NCI-H1694 (cell line): ENCODE measurements at regions not wholly inside any gene's neighbourhood (a gene's known extent, or its start where the extent isn't known, plus 50 kb on each side); places are given as distances from the start of the nearest gene placed in this dataset.

Source experiments
- DNase-seq: peaks from one replicate; lab custom pipeline; 2025; lab: John Stamatoyannopoulos, UW

GRCh38 chr5:143586781-143587362 is 183.4 kb upstream of the NR3C1 start:
- no peak for DNase-seq

DNA sequence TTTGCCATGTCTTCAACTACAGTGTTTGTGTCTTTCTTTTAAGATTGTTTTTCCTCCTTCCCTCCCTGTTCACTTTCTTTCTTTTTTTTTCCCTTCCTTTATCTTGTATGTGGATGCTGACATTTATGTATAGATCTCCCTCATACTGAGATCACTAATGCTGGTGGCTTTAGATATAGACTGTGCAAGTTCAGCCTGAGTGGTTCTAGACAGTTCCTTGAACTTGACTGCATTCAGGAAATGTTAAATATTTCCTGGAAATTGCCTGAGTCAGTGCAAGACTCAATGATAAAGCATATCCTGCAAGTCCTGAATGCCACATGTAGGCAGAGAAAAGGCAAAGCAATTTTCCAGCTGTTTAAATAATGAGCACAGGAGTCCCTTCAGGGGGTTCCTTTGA is 182.5 kb upstream of the NR3C1 start:
- no peak for DNase-seq

- no peak for DNase-seq
Measured at GRCh38 chr5:143583409-143583808, 179.9 kb upstream of the NR3C1 start.

DNA sequence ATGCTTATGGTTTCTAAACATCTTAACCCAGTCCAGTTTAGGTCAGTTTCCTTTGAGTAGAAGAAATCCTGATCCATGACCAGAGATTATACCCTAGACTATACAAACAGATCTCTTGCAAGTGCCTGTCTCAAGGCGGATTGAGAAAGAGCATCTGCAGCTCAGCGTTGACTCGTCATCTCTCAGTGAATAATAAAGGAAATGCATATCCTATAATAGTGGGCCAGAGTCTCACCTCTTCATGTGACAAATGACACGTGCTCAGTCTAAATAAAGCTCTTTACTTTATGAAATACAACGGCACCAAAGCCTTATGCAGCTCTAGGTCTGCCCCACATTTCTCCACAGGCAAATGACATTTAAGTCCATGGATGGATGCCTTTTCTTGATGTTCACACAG is 179.4 kb upstream of the NR3C1 start:
- no peak for DNase-seq

DNA sequence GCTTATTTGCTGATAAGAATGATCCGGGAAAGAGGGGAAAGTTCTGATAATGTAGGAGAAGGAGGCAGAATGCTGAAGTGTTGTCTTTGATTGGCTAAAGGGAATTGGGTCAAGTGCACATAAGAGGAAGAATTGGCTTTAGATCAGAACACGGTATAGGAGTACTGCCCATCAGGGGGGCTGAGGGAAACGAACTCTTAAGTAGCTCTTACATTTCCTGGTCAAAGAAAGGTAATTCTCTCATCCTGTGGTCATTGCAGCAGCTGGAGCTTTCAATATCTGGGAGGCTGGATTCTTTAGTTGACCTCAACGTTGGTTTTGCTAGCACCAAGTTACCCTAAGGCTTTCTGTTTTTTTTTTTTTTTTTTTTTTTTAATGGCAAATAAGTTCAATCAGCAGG is 178.7 kb upstream of the NR3C1 start:
- DNase-seq, result no peak

GRCh38 chr5:143581649-143582048 is 178.2 kb upstream of the NR3C1 start:
- DNase-seq, result no peak

DNA sequence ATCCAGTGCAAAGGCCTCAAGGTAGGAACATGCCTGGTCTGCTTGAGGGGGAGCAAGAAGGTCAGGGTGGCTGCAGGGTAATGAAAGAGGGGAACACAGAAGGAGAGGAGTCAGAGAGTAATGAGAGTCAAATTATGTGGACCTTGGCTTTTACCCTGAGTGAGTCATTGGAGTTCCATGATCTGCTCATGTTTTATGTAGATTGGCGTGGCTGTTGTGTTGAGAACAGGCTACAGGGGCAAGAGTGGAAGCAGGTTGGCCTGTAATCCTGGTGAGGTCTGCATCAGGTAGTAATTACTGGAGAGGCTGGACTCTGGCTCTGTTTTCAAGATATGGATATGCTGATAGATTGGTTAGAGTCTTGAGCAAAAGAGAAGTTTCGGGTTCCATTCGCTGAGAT is 177.7 kb upstream of the NR3C1 start:
- DNase-seq, result no peak

GRCh38 chr5:143576711-143577484 is 173.4 kb upstream of the NR3C1 start:
- DNase-seq, result no peak

GRCh38 chr5:143575286-143575685 is 171.8 kb upstream of the NR3C1 start:
- no peak for DNase-seq

GRCh38 chr5:143574236-143574635 is 170.8 kb upstream of the NR3C1 start:
- no peak for DNase-seq

- DNase-seq, result no peak
Measured at GRCh38 chr5:143573568-143574170, 170.2 kb upstream of the NR3C1 start.

- no peak for DNase-seq
Measured at GRCh38 chr5:143572671-143573070, 169.2 kb upstream of the NR3C1 start.

DNA sequence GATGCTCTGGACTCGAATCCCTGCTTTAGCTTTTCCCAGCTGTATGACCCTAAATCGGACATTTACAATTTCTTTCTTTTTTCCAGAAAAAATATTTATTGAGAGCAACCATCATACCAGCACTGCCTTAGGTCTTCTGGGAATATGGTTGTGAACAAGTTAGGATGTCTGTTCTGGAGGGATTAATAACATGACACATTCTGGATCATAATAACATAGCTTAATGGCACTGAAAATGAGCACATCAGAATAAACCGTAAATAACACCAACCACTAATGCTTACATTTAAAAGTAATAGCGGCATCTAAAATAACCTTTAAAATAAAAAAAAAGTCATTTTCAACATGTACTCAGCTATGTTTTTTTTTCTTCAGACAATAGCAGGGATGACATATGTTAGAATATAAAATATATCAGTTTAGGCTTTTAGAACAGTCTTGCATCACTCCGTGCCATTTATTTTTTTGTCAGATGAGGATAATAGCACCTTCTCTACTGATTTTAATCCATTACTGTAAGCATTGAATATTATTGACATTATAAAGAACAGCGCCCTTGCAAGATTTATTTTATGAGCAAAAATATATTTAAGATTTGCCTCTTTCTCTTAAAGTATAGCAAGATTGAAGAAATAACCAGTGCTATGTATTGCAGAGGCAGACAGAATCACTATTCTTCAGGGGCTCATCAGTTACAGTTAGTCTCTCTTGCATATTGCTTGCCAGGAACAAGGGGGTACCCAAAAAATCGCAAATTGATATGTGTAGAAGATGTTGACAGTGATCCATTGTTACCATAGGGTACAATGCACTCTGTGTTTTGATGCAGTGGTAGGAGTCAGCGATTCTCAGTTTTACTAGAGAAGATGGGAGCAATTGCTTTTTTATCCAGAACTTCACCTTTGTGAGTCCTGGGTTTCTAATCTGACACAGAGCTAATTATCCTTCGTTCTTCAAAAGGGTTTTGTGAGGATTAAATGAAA is 168.4 kb upstream of the NR3C1 start:
- no peak for DNase-seq

- no peak for DNase-seq
Measured at GRCh38 chr5:143570989-143571388, 167.5 kb upstream of the NR3C1 start.

GRCh38 chr5:143569722-143570567 is 166.5 kb upstream of the NR3C1 start:
- DNase-seq, result no peak

GRCh38 chr5:143569213-143569701 is 165.8 kb upstream of the NR3C1 start:
- no peak for DNase-seq

DNA sequence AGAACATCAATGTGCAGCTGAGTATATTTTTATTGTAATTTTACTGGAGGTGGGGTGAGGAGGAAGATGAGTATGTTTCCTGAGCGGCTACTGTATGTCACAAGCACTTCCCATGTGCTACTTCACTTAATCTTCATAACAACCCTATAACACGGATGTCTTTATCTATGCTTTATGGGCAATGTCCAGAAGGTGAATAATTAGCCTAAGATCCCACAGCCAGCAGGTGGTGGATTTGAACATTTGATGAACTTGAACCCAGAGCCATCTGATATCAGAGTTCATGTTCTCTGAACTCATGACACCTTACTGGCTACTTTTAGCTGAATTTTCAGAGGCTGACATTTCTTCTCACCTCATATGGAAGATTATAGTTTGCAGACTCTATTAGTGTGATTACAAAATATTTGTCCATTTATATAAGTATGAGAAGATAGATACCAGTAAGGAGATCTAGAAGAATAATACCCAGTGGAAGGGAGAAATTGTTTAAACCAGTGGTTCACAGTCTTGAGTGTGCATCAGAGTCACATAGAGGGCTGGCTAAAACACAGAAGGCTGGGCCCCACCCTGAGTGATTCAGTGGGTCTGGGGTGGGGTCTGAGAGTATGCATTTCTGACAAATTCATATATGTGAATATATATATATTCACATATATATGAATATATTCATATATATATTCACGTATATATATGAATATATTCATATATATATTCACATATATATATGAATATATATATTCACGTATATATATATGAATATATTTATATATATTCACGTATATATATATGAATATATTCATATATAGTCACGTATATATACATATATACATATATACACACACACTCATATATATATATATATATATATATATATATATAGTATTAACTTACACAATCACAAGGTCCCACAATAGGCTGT is 164.4 kb upstream of the NR3C1 start:
- DNase-seq, result no peak

DNA sequence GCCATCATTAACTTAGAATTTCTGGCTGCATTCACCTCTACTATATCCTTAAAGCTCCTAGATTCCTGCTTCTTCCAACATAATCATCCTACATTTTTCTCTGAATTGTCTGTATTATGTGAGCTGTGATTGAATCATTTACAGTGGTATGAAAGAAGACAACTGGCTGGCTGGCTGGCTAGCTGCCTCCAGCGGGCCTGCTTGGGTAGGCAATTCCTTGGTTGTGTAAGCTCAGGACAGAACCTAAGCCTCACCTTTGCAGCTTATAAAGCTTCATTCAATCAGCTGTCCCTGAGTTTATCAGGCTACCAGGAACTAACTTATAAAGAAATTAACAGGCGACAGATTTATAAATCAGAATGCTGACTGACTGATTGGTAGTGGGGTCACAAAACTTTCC is 162.7 kb upstream of the NR3C1 start:
- DNase-seq, result no peak

DNA sequence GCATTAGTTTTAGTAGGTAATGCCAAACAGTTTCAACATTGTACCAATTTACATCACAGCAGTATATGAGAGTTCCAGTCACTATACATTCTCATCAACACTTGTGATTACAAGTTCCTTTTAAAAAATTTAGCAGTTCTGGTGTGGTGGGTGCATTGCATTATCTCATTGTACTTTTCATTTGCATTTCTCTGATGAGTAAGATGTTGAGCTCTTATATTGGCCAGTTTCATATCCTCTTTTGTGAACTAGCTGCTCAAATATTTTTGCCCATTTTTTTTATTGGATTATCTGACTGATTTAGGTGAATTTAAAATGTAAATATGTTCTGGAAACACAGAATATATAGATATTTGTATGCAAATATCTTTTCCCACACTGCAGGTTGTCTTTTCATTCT is 160.9 kb upstream of the NR3C1 start:
- DNase-seq, result no peak

DNA sequence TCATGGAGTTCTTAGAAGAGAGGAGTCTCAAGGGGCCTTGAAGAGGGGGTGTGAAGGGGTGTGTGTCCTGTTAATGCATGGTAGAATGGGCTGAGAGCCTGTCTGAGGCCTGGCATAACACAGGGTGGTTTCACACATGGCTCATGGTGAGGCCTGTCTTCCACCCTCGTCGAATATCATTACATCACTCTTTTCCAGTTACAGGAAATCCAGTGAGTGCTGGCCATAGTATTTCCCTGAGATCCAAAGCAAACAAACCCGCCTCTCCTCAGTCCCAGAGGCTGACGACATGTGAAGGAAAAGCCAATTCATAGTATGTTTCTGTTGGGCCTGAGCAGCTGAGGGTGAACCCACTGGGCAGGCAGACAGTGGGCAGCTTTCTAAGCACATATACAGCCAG is 159.4 kb upstream of the NR3C1 start:
- no peak for DNase-seq
